Heart left ventricle (tissue), 16 donors: ENCODE measurements at regions not wholly inside any gene's neighbourhood (a gene's known extent, or its start where the extent isn't known, plus 50 kb on each side); places are given as distances from the start of the nearest gene placed in this dataset.
A peak's percentile ranks its signal among the peaks of the same experiment; 100 is the strongest.

Experiments used
- ATAC-seq, 4 donors: fragments of 200-7000 bp; cut with Tn5 transposase; one replicate each; pipeline ENCODE4 v1.9.1; 2020 to 2022; ENCODE audit warnings: moderate library complexity in 4 of 4, mild to moderate bottlenecking in 3 of 4, moderate number of reproducible peaks in 1 of 4
- DNase-seq, 5 donors: peaks; one replicate each; pipeline ENCODE4 v3.0.0-alpha.2; 2020
- H3K27ac ChIP-seq, 12 donors: fragments of 200-600 bp; sonication (generic) in 4 of 12; one replicate each; pipeline versions ENCODE4 v1.5.0 to v1.8.0; 2016 to 2022; ENCODE audit warnings: mild to moderate bottlenecking in 2 of 12
- H3K27me3 ChIP-seq, 9 donors: fragments of 200-600 bp; sonication (generic) in 2 of 9; one replicate each; pipeline versions ENCODE4 v1.5.1 to v1.8.0; 2016 to 2022; ENCODE audit warnings: mild to moderate bottlenecking in 3 of 9
- H3K36me3 ChIP-seq, 9 donors: fragments of 200-600 bp; sonication (generic) in 2 of 9; one replicate each; pipeline versions ENCODE4 v1.5.0 to v1.8.0; 2018 to 2022; ENCODE audit warnings: mild to moderate bottlenecking in 2 of 9
- H3K4me1 ChIP-seq, 12 donors: fragments of 200-600 bp; sonication (generic) in 4 of 12; one replicate each; pipeline versions ENCODE4 v1.5.0 to v1.8.0; 2016 to 2022; ENCODE audit warnings: mild to moderate bottlenecking in 3 of 12
- H3K4me3 ChIP-seq, 12 donors: fragments of 200-600 bp; sonication (generic) in 4 of 12; one replicate each; pipeline versions ENCODE4 v1.5.0 to v1.8.0; 2017 to 2022; ENCODE audit warnings: mild to moderate bottlenecking in 9 of 12, moderate library complexity in 4 of 12
- H3K9me3 ChIP-seq, 12 donors: fragments of 200-600 bp; sonication (generic) in 4 of 12; one replicate each; pipeline versions ENCODE4 v1.5.0 to v1.8.0; 2016 to 2022; ENCODE audit warnings: mild to moderate bottlenecking in 1 of 12
- CTCF ChIP-seq, 12 donors: fragments of 200-600 bp; sonication (generic) in 4 of 12; IDR thresholded peaks; one replicate each; pipeline versions ENCODE4 v1.5.0 to v1.8.0; 2018 to 2022; ENCODE audit warnings: antibody characterized with exemption in 12 of 12, mild to moderate bottlenecking in 5 of 12
- POLR2A ChIP-seq, 2 donors: fragments of 450-650 bp; IDR thresholded peaks; one replicate each; pipeline ENCODE4 v1.6.1; 2017; ENCODE audit warnings: antibody characterized with exemption in 2 of 2, mild to moderate bottlenecking in 2 of 2, moderate library complexity in 2 of 2
- WGBS, 4 donors: extraction: QIAGEN DNeasy Blood & Tissue Kit in 2 of 4; methylation state at CpG; one replicate each; pipeline versions ENCODE4 v1.1.5 to v1.1.7; 2013 to 2018; 5-methylcytosine and 5-hydroxymethylcytosine counted together
- intact Hi-C, 10 donors: fragments of 100-400 bp; cut with DNase I; formaldehyde crosslinking; loops; one replicate each; pipeline versions ENCODE4 v1.11.1 to v1.14.2; 2022
- donor health status: ischemic (EF 13 %, LVEDD 7.1; RV severe dilation, severe dysfunction).
- donor health status: healthy with polysubstance abuse.
- donor health status: DM: no; HTN: yes; CAD: no.
- donor health status: DM: no; HTN: no; CAD: no.
- donor health status: ischemic (EF 25% LVEDD 6.9; RV normal size, moderate dysfunction).
- donor health status: ischemic (EF 25% LVEDD 5.7; RV mildly dilated, moderate dysfunction).
- donor health status: healthy.
- donor health status: DM: yes; HTN: yes; CAD: no.
- donor health status: ischemic (EF 35%, LVEDD 5.7; RV mildly dilated, moderate dysfunction).
- donor health status: nonischemic (EF 11% LVEDD 7.7; RV severe dilation, severe dysfunction).
- donor health status: DM: yes; HTN: yes; CAD: no.
- donor health status: PGD.
- donor health status: ischemic (EF 29% LVEDD 5.4; RV normal size, mild dysfunction).
- donor health status: nonischemic (EF 23%, LVEDD 6.1; RV moderate dilation, normal function).

- no peak overlapping the region for H3K4me3 ChIP-seq
- no peaks in the 10 kb centered on the region for H3K4me1 ChIP-seq
- peaks cover 0 to 5% (median 0%) of the 10 kb centered on the region in 12 donors for H3K9me3 ChIP-seq
- TF ChIP-seq POLR2A (IDR thresholded peaks at IDR 0.05): no peak
- TF ChIP-seq CTCF (IDR thresholded peaks at IDR 0.05): no peak
- H3K27me3 ChIP-seq: no peaks in the 10 kb centered on the region
- no peak for DNase-seq
- intact Hi-C loops: no loop called here
- ATAC-seq: peak in 1 of 4 donors; percentile 36
- no peak overlapping the region for H3K27ac ChIP-seq
- no peaks in the 10 kb centered on the region for H3K36me3 ChIP-seq
Observed at GRCh38 chr5:52378237-52378636, 409.5 kb upstream of the ITGA1 start.

DNA sequence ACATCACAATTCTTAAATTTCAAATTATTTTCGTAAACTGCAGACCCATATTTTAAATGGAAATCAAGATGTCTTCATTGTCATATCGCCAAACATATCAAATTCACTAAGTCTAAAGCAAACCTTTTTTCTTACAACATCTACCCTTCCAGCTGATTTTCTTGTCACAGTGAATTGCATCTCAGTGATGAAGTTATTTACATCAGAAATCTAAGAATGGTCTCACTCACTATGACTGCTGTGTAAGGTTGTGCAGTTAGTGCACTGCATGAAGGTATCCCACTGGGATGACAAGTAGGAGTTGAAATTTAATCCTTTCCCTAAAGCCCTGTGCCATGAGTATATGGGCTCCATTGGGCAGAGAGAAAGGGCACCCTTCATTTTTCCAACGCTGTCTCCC lies 399.4 kb upstream of the ITGA1 start:
- TF ChIP-seq POLR2A (IDR thresholded peaks at IDR 0.05): no peak
- TF ChIP-seq CTCF (IDR thresholded peaks at IDR 0.05): no peak
- ATAC-seq (no peak), DNase-seq (no peak)
- Histone ChIP-seq H3K9me3 (no peaks in the 10 kb centered on the region), H3K27ac (no peak overlapping the region), H3K4me1 (no peaks in the 10 kb centered on the region), H3K4me3 (no peak overlapping the region), H3K36me3 (no peaks in the 10 kb centered on the region), H3K27me3 (peaks cover 0 to 3% (median 0%) of the 10 kb centered on the region in 9 donors)
- intact Hi-C loops: no loop called here
- 91 to 97% (median 93%) methylated on average over 3 of the region's 3 CpGs for WGBS, 4 donors

GRCh38 chr5:52392321-52392720 lies 395.4 kb upstream of the ITGA1 start:
- peaks cover 0 to 3% (median 0%) of the 10 kb centered on the region in 12 donors for H3K9me3 ChIP-seq
- H3K27me3 ChIP-seq: no peaks in the 10 kb centered on the region
- no peak overlapping the region for H3K4me3 ChIP-seq
- 61 to 71% (median 65%) methylated on average over 3 of the region's 3 CpGs for WGBS, 4 donors
- H3K36me3 ChIP-seq: no peaks in the 10 kb centered on the region
- DNase-seq: no peak
- no peak for ATAC-seq
- intact Hi-C loops: no loop called here
- H3K27ac ChIP-seq: no peak overlapping the region
- TF ChIP-seq POLR2A (IDR thresholded peaks at IDR 0.05) (no peak), CTCF (IDR thresholded peaks at IDR 0.05) (no peak)
- H3K4me1 ChIP-seq: no peaks in the 10 kb centered on the region

GRCh38 chr5:52409835-52410234 lies 377.9 kb upstream of the ITGA1 start:
- no peak for TF ChIP-seq CTCF (IDR thresholded peaks at IDR 0.05)
- TF ChIP-seq POLR2A (IDR thresholded peaks at IDR 0.05): no peak
- Histone ChIP-seq H3K4me1 (no peaks in the 10 kb centered on the region), H3K4me3 (no peak overlapping the region), H3K36me3 (no peaks in the 10 kb centered on the region), H3K27ac (no peak overlapping the region), H3K27me3 (no peaks in the 10 kb centered on the region), H3K9me3 (no peaks in the 10 kb centered on the region)
- ATAC-seq (no peak), DNase-seq (no peak)
- intact Hi-C loops: no loop called here
- WGBS, 4 donors: 89 to 94% (median 93%) methylated on average over 8 of the region's 8 CpGs
